Left renal pelvis (tissue), 4 donors: ENCODE measurements at regions not wholly inside any gene's neighbourhood (a gene's known extent, or its start where the extent isn't known, plus 50 kb on each side); places are given as distances from the start of the nearest gene placed in this dataset.

ENCODE experiments used
- DNase-seq, 4 donors: peaks; one replicate each; pipeline ENCODE4 v3.0.0-alpha.2; 2013; ENCODE audit warnings: low read depth in 4 of 4, low spot score in 3 of 4

GRCh38 chr4:111754003-111754402, 391.3 kb upstream of the FAM241A start:
- DNase-seq = no peak

GRCh38 chr4:111755571-111755970, 389.7 kb upstream of the FAM241A start:
- DNase-seq = no peak

GRCh38 chr4:111761531-111761930, 383.7 kb upstream of the FAM241A start:
- no peak for DNase-seq

DNA sequence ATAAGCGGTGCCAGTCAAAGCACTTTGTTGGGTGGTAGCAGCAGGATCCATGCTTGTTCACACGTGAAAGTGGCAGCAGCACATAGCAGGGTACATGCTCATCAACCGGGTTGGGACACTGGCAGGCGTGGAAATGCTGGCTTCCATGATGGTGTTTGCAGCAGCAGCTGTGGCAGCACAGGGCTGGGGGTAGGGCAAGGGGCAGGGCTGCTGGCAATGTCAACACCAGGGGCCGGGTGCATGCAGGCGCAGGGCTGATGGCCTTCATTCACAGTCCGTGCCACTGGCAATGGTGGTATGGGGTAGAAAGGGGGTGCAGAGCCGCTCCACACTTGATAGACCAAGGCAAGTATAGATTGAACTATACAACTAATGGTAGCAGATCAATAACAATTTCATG, 374.7 kb upstream of the FAM241A start:
- no peak for DNase-seq

DNA sequence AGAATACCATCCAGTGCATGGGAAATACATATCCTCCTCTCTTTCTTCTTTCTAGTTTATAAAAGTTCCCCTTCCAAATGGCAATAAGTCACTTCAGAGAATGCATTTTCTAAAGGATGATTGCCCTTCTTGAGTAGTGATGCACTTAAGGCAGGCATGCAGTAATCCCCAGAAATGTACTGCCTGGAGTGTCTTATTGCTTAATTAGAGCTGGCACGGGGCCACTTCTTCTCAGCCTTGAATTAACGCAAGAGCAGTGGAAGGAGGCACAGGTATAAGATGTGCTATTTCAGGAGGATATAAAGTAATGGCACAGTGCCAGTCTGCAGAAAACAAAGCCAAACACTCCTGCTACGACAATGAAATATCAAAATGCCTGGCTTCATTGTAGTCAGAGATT, 371.4 kb upstream of the FAM241A start:
- DNase-seq = no peak

DNA sequence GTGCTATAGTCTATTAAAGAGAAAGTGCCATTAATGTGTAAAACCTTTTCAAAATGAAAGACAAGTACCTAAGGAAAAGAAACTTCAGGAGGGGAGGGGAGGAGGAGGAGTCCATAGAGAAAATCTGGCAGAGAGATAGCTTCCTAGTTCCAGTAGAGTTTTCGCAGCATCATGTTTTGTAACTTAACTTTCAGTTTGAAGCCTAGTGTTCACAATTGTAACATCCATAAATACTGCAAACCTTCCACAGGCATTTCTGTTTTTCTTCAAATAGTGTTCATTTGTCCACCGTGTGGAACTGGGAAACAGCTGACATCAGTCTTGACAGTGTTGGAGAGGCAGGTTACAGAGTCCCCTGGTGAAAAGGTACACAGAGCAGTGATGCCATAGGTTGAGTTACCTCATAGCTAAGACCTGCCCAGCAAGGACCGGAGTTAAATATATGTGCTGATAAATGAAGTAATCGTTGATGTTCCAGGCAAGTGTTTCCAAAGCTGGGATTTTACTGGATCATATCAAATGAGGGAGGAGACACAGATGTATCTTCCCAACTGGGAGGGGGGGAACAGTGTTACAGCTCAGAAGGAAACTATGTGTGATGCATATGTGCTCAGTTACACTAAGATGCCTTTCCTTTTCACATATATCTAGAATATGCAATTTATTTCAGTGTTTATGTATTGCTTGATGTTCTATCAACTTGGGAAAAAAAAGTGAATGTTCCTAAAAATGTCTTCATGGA, 369.5 kb upstream of the FAM241A start:
- DNase-seq = no peak

- DNase-seq = no peak
Measured at GRCh38 chr4:111776561-111776960, 368.7 kb upstream of the FAM241A start.

DNA sequence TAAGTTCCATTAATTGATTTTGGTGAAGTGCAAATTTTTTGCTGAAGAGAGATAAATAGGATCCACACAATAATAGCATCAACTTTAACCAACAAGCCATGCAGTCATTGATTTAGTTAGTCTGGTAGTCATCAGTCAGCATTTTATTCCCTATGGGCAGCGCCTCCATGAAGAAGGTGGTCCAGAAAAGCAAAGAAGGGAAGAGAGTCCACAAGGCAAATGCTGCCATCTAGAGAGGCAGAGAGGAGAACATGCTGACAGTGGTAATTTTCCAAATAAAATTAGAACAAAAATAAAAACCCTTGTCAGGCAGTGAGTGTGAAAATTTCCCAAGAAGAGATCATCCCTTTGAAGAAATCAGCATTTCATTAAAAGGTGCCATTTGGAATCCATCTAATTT, 366.7 kb upstream of the FAM241A start:
- no peak for DNase-seq

- DNase-seq = no peak
Measured at GRCh38 chr4:111780965-111781364, 364.3 kb upstream of the FAM241A start.

DNA sequence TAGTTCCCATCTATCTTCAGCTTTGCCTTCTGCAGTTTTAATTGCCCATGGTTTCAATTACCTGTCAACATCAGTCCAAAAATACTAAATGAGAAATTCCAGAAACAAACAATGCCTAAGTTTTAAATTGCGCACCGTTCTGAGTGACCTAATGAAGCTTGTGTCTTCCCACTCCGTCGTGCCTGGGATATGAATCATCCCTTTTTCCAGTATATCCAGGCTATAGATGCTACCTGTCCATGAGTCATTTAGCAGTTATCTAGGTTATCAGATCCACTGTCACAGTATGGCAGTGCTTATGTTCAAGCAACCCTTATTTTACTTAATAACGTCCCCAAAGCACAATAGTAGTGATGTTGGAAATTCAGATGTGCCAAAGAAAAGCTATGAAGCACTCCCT, 363.6 kb upstream of the FAM241A start:
- DNase-seq = no peak

GRCh38 chr4:111788099-111788498, 357.2 kb upstream of the FAM241A start:
- no peak for DNase-seq

GRCh38 chr4:111789901-111790640, 355.2 kb upstream of the FAM241A start:
- DNase-seq = no peak

- no peak for DNase-seq
Measured at GRCh38 chr4:111792632-111793031, 352.6 kb upstream of the FAM241A start.

DNA sequence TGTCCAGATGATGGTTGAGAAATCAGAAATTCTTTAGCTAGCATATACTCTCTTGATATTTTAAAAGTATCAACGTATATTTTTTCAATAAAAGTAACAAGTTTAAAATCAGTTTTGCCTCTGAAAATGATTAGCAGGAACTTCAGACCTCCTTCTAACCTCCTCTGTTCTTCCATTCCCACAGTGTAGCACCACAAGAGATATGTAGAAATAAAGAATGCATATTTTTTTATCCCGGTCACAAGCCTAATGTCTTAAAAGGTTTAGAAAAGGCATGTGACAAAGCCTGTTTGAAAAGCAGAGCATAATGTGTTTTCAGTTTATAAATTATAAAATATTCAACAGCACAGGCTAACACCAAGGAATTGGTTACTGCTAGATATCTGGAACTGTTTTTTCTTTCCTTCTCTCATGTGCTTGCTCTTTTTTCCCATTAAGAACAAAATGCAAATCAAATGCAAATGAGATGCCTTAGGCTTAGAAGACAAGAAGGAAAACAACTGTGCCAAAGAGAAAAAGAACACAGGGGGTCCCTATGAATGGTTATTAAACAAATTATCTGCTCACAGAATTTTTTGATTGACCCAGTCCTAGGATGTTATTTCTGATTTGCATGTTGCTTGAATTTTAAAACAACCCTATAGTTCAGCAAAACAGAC, 351.7 kb upstream of the FAM241A start:
- no peak for DNase-seq

GRCh38 chr4:111797455-111798163, 347.6 kb upstream of the FAM241A start:
- no peak for DNase-seq

DNA sequence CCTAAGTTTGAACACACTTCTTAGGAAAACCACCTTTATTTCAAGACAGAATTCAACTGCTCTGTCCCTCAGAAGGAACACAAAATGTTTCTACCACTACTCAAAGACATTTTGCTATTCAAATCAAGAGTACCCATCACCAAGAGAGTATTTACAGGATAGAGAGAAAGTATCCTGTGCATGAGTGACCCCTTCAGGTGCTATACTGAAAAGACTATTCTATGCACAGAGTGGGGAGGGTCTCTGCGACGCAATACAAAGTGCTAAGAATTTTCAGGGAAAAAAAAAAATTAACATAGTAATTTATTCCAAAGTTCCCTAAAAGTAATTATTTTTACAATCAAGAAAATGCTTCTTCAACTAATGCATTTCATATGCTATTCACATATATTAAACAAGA, 346.4 kb upstream of the FAM241A start:
- no peak for DNase-seq

- no peak for DNase-seq
Measured at GRCh38 chr4:111800551-111800950, 344.7 kb upstream of the FAM241A start.

DNA sequence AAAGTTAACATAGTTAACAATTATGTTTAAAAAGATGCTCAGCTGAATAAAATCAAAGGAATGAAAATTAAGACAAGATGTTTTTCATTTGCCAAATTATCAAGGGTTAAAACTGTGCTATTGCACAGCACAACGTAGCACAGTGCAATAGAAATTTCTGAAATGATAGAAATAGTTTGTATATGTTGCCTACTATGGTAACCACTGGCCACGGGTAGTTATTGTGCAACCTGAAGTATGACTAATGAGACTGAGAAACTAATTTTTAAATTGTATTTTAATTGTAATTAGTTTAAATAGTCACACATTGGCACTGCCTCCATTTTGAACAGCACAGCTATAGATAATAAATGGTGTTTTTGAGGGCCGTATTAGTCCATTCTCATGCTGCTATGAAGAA, 343.1 kb upstream of the FAM241A start:
- no peak for DNase-seq

DNA sequence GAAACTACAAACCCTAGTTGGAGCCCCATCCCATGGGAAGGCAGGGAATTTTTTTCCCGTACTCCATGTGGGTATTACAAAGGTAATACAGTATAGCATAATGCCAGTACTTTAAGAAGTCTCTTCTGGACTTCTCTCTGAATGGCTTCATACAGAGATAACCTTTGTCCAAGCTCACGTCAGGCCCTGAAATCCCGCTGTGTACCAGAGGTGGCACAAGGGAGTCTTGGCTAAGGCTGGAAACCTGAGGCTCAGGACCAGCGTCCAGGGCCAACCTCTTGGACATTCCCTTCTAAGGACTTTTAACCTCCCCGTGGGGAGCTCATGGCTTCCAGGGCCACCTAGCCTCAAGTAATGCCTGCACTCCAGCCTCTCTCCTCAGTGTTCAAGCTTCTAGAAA, 338.9 kb upstream of the FAM241A start:
- no peak for DNase-seq

DNA sequence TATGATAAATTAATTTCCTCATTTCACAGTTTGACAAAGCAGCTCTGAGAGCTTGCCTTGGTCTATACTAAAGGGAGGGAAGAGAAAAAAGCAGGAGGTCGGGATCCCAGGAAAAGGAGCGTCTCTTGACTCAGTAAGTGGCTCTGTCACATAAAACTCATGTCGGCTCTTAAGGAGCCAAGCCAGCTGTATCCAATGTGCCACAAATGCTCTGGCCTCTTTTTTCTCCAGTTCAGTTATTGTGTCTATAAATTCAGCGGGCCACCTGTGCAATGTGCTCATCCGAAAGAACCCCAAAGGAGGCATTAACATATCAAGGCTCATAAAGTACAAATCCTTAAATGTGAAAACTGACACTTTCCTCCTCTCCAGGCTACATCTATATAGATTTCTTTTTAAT, 337.7 kb upstream of the FAM241A start:
- DNase-seq = peak in 1 of 4 donors; percentile 25

GRCh38 chr4:111808174-111808573, 337.1 kb upstream of the FAM241A start:
- no peak for DNase-seq
